ENCODE measurements at regions not wholly inside any gene's neighbourhood (a gene's known extent, or its start where the extent isn't known, plus 50 kb on each side); places are given as distances from the start of the nearest gene placed in this dataset.

- TF ChIP-seq GATA2 (IDR thresholded peaks at IDR 0.05; ENCODE audit: low read depth, low read length) (no peak), GATA3 (IDR thresholded peaks at IDR 0.05; ENCODE audit: low read depth, low read length) (no peak)
Observed at GRCh38 chr12:108394196-108394595, 55.1 kb upstream of the CMKLR1 start.

Data from SH-SY5Y (cell line).